Thyroid gland (tissue), 4 donors: ENCODE measurements at regions not wholly inside any gene's neighbourhood (a gene's known extent, or its start where the extent isn't known, plus 50 kb on each side); places are given as distances from the start of the nearest gene placed in this dataset.

Source experiments
- DNase-seq, 2 donors: peaks; one replicate each; pipeline ENCODE4 v3.0.0-alpha.2; 2019
- H3K27ac ChIP-seq, 3 donors: fragments of 200-600 bp; sonication (generic); 1 replicate in 2 of 3; 2 replicates in 1 of 3; pipeline ENCODE4 v1.5.1; 2016 to 2019; ENCODE audit warnings: mild to moderate bottlenecking in 1 of 3, moderate library complexity in 1 of 3
- H3K27me3 ChIP-seq: fragments of 200-600 bp; sonication (generic); one replicate; pipeline ENCODE4 v1.5.1; 2019
- H3K36me3 ChIP-seq, 2 donors: fragments of 200-600 bp; sonication (generic); one replicate each; pipeline ENCODE4 v1.5.1; 2016 to 2019
- H3K4me1 ChIP-seq, 2 donors: fragments of 200-600 bp; sonication (generic); one replicate each; pipeline ENCODE4 v1.5.1; 2017 to 2019
- H3K4me3 ChIP-seq, 3 donors: fragments of 200-600 bp; sonication (generic); replicated peaks in 1 of 3; 1 replicate in 2 of 3; 2 replicates in 1 of 3; pipeline ENCODE4 v1.5.1; 2016; ENCODE audit warnings: mild to moderate bottlenecking in 1 of 3
- H3K9me3 ChIP-seq: fragments of 200-600 bp; sonication (generic); one replicate; pipeline ENCODE4 v1.5.1; 2017
- POLR2A ChIP-seq, 2 donors: fragments of 450-650 bp; IDR thresholded peaks; one replicate each; pipeline ENCODE4 v1.6.1; 2017; ENCODE audit warnings: antibody characterized with exemption in 2 of 2, mild to moderate bottlenecking in 2 of 2, moderate library complexity in 1 of 2
- WGBS, 2 donors: methylation state at CpG; one replicate each; pipeline ENCODE4 v1.1.5; 2017; 5-methylcytosine and 5-hydroxymethylcytosine counted together
- intact Hi-C: fragments of 100-400 bp; cut with DNase I; formaldehyde crosslinking; loops from one replicate; pipeline ENCODE4 v1.15.1; 2023
- TF ChIP-seq, protein P1 (sequence below), 6 experiments: fragments of 200-600 bp in 3 of 6; fragments of 450-650 bp in 3 of 6; sonication (generic) in 3 of 6; IDR thresholded peaks; one replicate each; pipeline ENCODE4 v1.5.1; 2016 to 2019; ENCODE audit warnings: antibody characterized with exemption in 6 of 6, mild to moderate bottlenecking in 2 of 6, inconsistent platforms in 1 of 6, moderate library complexity in 1 of 6

DNA sequence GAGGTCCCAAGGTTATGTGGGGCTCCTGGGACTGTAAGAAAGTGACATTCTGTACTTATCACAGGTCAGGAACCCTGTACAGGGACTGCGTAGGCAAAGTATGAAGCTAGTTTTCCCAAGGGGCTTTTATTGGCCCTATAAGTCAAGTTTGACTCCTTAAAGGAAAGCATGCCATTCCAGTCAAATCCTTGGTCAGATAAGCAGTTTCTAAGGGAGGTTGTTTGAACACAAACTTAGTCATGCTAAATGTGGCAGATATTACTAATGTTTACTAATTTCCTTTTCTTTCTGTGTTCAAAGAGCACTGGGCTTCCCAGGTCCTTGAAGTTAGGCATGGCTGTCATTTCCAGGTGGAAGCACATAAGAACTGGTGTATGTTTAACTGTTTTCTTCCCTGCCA, 472.4 kb downstream of the ATP23 start:
- DNase-seq, result no peak
- TF ChIP-seq, protein P1, sequence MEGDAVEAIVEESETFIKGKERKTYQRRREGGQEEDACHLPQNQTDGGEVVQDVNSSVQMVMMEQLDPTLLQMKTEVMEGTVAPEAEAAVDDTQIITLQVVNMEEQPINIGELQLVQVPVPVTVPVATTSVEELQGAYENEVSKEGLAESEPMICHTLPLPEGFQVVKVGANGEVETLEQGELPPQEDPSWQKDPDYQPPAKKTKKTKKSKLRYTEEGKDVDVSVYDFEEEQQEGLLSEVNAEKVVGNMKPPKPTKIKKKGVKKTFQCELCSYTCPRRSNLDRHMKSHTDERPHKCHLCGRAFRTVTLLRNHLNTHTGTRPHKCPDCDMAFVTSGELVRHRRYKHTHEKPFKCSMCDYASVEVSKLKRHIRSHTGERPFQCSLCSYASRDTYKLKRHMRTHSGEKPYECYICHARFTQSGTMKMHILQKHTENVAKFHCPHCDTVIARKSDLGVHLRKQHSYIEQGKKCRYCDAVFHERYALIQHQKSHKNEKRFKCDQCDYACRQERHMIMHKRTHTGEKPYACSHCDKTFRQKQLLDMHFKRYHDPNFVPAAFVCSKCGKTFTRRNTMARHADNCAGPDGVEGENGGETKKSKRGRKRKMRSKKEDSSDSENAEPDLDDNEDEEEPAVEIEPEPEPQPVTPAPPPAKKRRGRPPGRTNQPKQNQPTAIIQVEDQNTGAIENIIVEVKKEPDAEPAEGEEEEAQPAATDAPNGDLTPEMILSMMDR (IDR thresholded peaks at IDR 0.05), result no peak
- TF ChIP-seq POLR2A (IDR thresholded peaks at IDR 0.05), result no peak
- Histone ChIP-seq H3K4me3 (no peak overlapping the region), H3K27ac (no peak overlapping the region), H3K9me3 (no peaks in the 10 kb centered on the region), H3K4me1 (peaks cover 0 to 5% of the 10 kb centered on the region in 2 donors), H3K27me3 (no peaks in the 10 kb centered on the region), H3K36me3 (no peaks in the 10 kb centered on the region)
- WGBS, 2 donors, result 68 to 76% methylated on average over 1 of the region's 1 CpG
- intact Hi-C loops, result no loop called here

DNA sequence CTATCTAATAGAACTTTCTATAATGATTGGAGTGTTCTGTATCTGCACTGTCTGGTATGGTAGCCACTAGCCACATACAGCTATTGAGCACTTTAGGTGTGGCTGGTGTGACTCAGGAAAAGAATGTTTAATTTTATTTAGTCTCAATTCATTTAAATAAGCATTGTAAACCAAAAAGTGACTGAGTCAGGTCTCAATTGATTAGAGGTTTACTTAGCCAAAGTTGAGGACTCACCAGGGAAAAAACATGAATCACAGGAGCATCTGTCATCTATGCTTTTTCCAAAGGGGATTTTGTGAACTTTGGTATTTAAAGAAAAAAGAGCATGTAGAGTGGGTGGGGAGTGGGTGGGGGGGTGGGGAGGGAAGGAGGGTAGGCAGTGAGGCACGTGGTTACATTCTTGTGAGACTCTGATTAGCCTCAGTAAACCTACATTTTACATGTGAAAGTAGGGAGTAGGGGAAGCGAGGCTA, 473.1 kb downstream of the ATP23 start:
- Histone ChIP-seq H3K36me3 (no peaks in the 10 kb centered on the region), H3K27me3 (no peaks in the 10 kb centered on the region), H3K27ac (no peak overlapping the region), H3K4me1 (peaks cover 0 to 5% of the 10 kb centered on the region in 2 donors), H3K4me3 (no peak overlapping the region), H3K9me3 (no peaks in the 10 kb centered on the region)
- TF ChIP-seq, protein P1 (IDR thresholded peaks at IDR 0.05), result no peak
- WGBS, 2 donors, result 53 to 54% methylated on average over 2 of the region's 2 CpGs
- intact Hi-C loops, result no loop called here
- DNase-seq, result no peak

- Histone ChIP-seq H3K9me3 (no peaks in the 10 kb centered on the region), H3K4me1 (peaks cover 0 to 5% of the 10 kb centered on the region in 2 donors), H3K4me3 (no peak overlapping the region), H3K27me3 (no peaks in the 10 kb centered on the region), H3K27ac (no peak overlapping the region), H3K36me3 (no peaks in the 10 kb centered on the region)
- no peak for DNase-seq
- intact Hi-C loops, result no loop called here
- TF ChIP-seq POLR2A (IDR thresholded peaks at IDR 0.05), result no peak
- TF ChIP-seq, protein P1 (IDR thresholded peaks at IDR 0.05), result no peak
Measured at GRCh38 chr12:58415716-58416115, 474.3 kb downstream of the ATP23 start.

DNA sequence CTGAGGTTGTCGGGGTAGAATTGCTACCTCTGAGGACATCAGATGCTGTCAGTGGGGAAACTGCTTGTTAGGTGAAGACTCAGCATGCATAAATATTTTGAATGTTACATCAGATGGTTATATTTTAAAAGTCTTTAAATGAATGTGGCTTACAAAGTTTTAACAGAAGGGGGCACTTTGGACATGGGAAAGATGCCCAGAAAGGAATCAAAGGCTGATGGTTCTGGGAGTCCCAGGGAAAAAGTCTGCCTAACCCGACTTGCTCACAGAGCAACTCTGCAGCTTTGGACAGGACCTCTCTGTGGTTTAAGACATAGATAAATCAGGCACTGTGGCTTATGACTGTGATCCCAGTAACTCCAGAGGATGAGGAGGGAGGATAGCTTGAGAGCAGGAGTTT, 474.9 kb downstream of the ATP23 start:
- no peak overlapping the region for H3K4me3 ChIP-seq
- no peaks in the 10 kb centered on the region for H3K36me3 ChIP-seq
- WGBS, 2 donors, result 72 to 77% methylated on average over 2 of the region's 2 CpGs
- no peak for DNase-seq
- peaks cover 0 to 5% of the 10 kb centered on the region in 2 donors for H3K4me1 ChIP-seq
- intact Hi-C loops, result no loop called here
- H3K9me3 ChIP-seq, result no peaks in the 10 kb centered on the region
- TF ChIP-seq, protein P1 (IDR thresholded peaks at IDR 0.05), result no peak
- no peak for TF ChIP-seq POLR2A (IDR thresholded peaks at IDR 0.05)
- H3K27ac ChIP-seq, result no peak overlapping the region
- no peaks in the 10 kb centered on the region for H3K27me3 ChIP-seq

DNA sequence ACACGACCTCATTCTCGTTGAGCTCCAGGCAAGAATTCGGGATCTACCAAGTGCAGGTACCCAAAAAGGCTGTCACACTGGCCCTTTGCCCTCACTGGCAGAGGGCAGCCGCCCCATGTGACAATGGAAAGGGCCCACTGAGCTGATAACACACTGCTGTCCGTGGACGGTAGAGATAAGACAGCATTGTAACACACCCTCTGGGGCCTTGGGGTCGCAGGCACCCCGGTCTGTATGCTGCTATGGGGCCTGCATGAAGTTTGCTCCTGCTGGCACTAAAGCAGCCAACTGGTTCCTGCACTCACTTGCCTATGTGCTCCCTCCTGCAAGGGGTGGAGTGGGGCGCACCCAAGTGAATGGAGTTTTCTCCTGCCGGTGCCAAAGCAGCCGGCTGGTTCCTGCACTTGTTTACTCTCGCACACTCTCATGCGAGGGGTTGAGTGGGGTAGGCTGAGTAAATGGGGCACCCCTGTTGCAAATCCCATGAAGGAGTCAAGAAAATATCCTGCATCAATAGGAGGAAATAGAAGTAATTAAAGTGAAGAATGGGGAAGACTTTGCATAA, 477.9 kb downstream of the ATP23 start:
- Histone ChIP-seq H3K27me3 (no peaks in the 10 kb centered on the region), H3K4me1 (no peaks in the 10 kb centered on the region), H3K4me3 (no peak overlapping the region), H3K9me3 (no peaks in the 10 kb centered on the region), H3K27ac (no peak overlapping the region), H3K36me3 (no peaks in the 10 kb centered on the region)
- TF ChIP-seq, protein P1 (IDR thresholded peaks at IDR 0.05), result no peak
- TF ChIP-seq POLR2A (IDR thresholded peaks at IDR 0.05), result no peak
- 65 to 69% methylated on average over 8 to 13 of the region's 13 CpGs for WGBS, 2 donors
- intact Hi-C loops, result no loop called here
- DNase-seq, result peak in 1 of 2 donors; percentile 30
